ENCODE measurements at regions not wholly inside any gene's neighbourhood (a gene's known extent, or its start where the extent isn't known, plus 50 kb on each side); places are given as distances from the start of the nearest gene placed in this dataset.

DNA sequence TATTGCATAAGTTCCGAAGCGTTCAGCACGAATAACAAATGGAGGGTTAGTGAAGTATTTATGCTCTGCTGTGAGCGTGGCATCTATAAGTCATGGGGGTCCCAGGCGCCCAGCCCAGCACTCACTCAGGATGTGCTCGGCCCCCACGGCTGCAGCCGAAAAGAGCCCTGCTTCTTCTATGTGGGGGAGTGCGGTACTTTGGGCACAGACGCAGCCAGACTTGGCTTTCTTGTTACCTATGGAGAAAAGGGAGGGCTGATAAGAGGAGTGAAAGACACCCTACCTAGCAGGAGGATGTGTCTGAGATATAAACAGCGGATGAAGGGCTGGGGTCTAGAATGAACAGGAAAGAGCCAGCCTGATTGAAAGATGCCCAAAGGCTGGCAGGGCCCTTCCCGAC is 51.4 kb downstream of the MRPL36 start:
- TF ChIP-seq, protein P1, sequence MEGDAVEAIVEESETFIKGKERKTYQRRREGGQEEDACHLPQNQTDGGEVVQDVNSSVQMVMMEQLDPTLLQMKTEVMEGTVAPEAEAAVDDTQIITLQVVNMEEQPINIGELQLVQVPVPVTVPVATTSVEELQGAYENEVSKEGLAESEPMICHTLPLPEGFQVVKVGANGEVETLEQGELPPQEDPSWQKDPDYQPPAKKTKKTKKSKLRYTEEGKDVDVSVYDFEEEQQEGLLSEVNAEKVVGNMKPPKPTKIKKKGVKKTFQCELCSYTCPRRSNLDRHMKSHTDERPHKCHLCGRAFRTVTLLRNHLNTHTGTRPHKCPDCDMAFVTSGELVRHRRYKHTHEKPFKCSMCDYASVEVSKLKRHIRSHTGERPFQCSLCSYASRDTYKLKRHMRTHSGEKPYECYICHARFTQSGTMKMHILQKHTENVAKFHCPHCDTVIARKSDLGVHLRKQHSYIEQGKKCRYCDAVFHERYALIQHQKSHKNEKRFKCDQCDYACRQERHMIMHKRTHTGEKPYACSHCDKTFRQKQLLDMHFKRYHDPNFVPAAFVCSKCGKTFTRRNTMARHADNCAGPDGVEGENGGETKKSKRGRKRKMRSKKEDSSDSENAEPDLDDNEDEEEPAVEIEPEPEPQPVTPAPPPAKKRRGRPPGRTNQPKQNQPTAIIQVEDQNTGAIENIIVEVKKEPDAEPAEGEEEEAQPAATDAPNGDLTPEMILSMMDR (IDR thresholded peaks at IDR 0.05; ENCODE audit: borderline replicate concordance, insufficient read depth, low read depth, low read length): no peak
- no peak overlapping the region for H3K4me3 ChIP-seq (ENCODE audit: low read depth, low read length)

DNA sequence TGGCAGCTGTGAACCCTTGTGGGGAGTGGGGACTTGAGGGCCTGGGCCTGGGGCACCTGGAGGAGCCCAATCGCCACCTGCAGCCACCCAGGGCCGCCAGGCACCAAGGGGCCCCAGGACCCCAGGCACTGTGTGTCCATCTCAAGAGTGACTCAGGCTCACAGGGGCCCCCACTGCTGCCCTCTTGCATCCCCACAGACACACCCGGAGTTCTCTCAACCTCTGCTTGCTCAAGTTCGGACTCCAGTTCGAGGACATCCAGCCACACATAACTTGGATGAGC is 51.9 kb downstream of the MRPL36 start:
- H3K4me3 ChIP-seq (ENCODE audit: low read depth, low read length): no peak overlapping the region
- TF ChIP-seq, protein P1 (IDR thresholded peaks at IDR 0.05; ENCODE audit: borderline replicate concordance, insufficient read depth, low read depth, low read length): no peak

DNA sequence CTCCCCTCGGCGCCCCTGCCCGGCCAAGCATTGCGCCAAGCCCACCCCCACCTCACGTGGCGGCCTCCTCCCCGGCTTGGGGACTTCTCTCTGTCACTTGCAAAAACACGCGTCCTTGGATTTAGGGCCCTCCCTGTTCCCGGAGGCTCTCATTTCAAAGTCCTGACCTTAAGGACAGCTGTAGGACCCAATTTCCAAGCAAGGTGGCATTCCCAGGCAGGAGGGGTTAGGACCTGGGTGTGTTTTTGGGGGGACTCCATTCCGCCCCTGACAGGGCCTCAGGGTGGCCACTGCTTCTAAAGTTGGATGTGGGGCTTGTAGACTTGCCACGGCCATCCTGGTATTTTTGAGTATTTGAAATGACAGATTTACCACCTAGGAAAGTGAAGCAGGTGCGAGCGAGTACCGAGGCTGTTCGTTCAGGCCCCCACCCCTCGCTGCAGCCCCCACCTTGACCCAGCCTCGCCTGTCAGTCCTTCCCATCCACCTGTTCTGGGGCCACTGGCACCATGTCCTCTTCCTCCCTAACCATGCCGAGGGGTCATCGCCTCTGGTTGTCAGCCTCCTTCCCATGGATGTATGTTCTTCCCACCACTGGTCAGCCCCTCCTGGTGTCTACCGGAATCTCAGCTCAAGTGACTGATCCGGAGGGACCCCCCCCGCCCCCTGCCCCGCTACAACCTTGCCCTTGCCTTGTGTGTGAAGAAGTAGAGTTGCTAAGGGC is 52.4 kb downstream of the MRPL36 start:
- H3K4me3 ChIP-seq (ENCODE audit: low read depth, low read length): no peak overlapping the region
- TF ChIP-seq, protein P1 (IDR thresholded peaks at IDR 0.05; ENCODE audit: borderline replicate concordance, insufficient read depth, low read depth, low read length): no peak

DNA sequence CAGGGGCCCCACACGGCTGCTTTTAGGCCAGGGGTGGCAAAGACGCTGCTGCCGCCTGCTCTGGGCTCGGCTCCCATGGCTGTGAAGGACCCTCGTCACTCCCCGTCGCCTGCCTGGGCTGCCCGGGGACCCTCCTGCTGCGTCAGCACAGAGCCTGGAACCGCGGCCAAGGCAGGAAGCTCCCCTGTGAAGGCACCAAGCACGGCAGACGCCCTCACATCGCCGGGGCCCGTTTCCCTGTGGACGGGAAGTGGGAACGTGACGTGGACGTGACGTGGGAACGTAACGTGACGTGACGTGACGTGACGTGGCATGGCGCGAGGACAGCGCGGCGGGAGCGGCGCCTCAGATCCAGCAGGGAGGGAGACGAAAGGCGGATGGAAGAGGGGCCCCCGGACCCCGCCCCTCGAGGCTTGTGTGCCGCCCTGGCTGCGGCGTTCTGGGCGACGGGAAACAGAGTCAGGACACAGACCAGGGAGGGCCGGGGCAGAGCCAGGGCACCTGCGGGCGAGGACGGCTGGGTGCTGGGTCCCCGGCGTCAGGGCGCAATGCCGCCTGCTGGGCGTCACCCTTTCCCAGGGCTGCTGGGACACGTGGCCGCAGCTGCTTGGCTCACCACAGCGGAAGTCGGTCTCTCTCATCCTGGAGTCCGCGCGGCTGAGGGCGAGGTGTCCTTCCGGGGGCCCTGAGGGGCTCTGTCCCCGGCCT is 53.1 kb downstream of the MRPL36 start:
- H3K4me3 ChIP-seq (ENCODE audit: low read depth, low read length): no peak overlapping the region

DNA sequence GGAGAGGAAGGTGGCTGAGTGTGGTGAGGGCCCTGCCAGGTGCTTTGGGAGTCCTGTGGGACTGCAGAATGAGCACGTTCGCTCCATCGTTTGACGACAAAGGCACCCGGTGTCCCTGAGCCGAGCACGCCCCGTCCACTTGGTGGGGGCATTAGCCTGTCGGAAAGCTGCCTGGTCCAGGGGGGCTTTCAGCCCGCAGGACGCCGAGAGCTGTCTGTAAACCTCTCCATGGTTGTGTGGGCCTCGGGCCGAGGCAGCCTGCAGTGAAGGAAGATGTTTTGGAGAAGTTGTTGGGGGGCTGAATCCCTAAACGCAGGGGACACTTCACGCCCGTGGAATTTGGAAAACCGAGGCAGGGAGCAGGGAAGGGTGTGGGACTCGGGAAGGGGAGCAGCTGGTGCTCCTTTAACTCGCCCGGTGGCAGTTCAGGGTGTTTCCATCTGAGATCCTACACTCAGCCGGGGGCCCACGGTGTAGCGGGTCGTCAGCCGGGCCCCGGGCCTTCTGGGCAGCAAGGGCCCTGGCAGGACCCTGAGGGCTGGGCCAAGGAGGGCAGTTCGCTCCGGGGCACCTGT is 53.8 kb downstream of the MRPL36 start:
- TF ChIP-seq, protein P1 (IDR thresholded peaks at IDR 0.05; ENCODE audit: borderline replicate concordance, insufficient read depth, low read depth, low read length): no peak
- no peak overlapping the region for H3K4me3 ChIP-seq (ENCODE audit: low read depth, low read length)

More for the DNA sequence above, 53.1 kb downstream of the MRPL36 start:
- TF ChIP-seq, protein P1 (IDR thresholded peaks at IDR 0.05; ENCODE audit: borderline replicate concordance, insufficient read depth, low read depth, low read length): no peak

DNA sequence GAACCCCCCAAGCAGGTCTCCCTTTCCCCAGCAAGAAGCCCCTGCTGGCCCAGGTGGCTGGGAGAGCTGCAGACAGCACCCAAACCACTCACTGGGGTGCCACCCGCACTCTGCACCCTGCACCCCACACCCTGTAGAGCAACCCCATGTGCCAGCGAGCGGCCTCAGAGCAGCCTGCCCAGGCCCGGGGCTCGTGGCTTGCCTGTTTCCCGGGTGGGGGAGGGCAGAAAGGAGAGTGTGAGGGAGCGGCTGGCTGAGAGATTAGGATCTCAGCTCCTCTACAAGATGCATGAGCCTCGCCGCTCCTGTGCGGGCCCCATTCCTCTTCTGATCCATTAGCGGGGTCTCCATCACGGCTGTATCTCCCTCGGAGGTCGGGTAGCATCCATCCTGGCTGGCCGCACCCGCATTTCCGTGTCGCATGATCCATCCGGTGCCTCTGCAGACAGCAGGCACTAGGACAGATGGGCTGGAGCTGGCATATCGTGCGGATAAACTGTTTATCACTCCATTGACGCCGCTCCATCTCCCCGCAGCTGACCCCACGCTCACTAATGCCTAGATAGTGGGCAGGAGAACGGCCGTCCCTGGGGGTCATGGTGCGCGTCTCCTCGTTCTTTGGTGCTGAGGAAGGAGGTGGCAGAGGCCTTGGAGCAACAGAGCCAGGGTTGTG is 54.4 kb downstream of the MRPL36 start:
- TF ChIP-seq, protein P1 (IDR thresholded peaks at IDR 0.05; ENCODE audit: borderline replicate concordance, insufficient read depth, low read depth, low read length): no peak

More for the DNA sequence above, 54.4 kb downstream of the MRPL36 start:
- no peak overlapping the region for H3K4me3 ChIP-seq (ENCODE audit: low read depth, low read length)

Measured in GM12875 (cell line).